ENCODE measurements at regions not wholly inside any gene's neighbourhood (a gene's known extent, or its start where the extent isn't known, plus 50 kb on each side); places are given as distances from the start of the nearest gene placed in this dataset.

GRCh38 chr18:10386956-10387355, 67.5 kb upstream of the APCDD1 start:
- Histone ChIP-seq H3K27me3 (no peaks in the 10 kb centered on the region), H3K4me3 (no peak overlapping the region), H3K36me3 (no peaks in the 10 kb centered on the region), H3K4me1 (no peaks in the 10 kb centered on the region), H3K27ac (no peak overlapping the region), H3K9me3 (no peaks in the 10 kb centered on the region)
- no peak for DNase-seq
- TF ChIP-seq POLR2AphosphoS5 (IDR thresholded peaks at IDR 0.05), result no peak
- no peak for TF ChIP-seq EP300 (IDR thresholded peaks at IDR 0.05; ENCODE audit: low read depth)
- TF ChIP-seq POLR2A (IDR thresholded peaks at IDR 0.05), result no peak
- TF ChIP-seq CTCF (IDR thresholded peaks at IDR 0.05), result no peak
- in situ Hi-C loops (cut with MboI; ENCODE audit: low pct_ligation_motif_present in 1 of 4, low pct_unique_long_range_greater_than_20kb in 1 of 4, low sequenced_read_pairs in 3 of 4) (no loop called here), intact Hi-C loops (cut with DNase I; ENCODE audit: low total_unique reads) (no loop called here)
- 84 to 100% methylated on average over 2 of the region's 2 CpGs for WGBS, 2 donors (ENCODE audit: low coverage in 1 of 2)

- Histone ChIP-seq H3K27ac (no peak overlapping the region), H3K36me3 (no peaks in the 10 kb centered on the region), H3K27me3 (no peaks in the 10 kb centered on the region), H3K9me3 (no peaks in the 10 kb centered on the region), H3K4me3 (no peak overlapping the region), H3K4me1 (no peaks in the 10 kb centered on the region)
- in situ Hi-C loops (cut with MboI; ENCODE audit: low pct_ligation_motif_present in 1 of 4, low pct_unique_long_range_greater_than_20kb in 1 of 4, low sequenced_read_pairs in 3 of 4), result no loop called here
- WGBS, 2 donors (ENCODE audit: low coverage in 1 of 2), result 82 to 90% methylated on average over 3 of the region's 3 CpGs
- no peak for DNase-seq
- intact Hi-C loops (cut with DNase I; ENCODE audit: low total_unique reads), result no loop called here
- TF ChIP-seq POLR2A (IDR thresholded peaks at IDR 0.05) (no peak), CTCF (IDR thresholded peaks at IDR 0.05) (no peak), EP300 (IDR thresholded peaks at IDR 0.05; ENCODE audit: low read depth) (no peak), POLR2AphosphoS5 (IDR thresholded peaks at IDR 0.05) (no peak)
Observed at GRCh38 chr18:10387399-10387798, 67.0 kb upstream of the APCDD1 start.

- no peak overlapping the region for H3K4me3 ChIP-seq
- H3K27me3 ChIP-seq, result no peaks in the 10 kb centered on the region
- intact Hi-C loops (cut with DNase I; ENCODE audit: low total_unique reads) (no loop called here), in situ Hi-C loops (cut with MboI; ENCODE audit: low pct_ligation_motif_present in 1 of 4, low pct_unique_long_range_greater_than_20kb in 1 of 4, low sequenced_read_pairs in 3 of 4) (no loop called here)
- WGBS, 2 donors (ENCODE audit: low coverage in 1 of 2), result 40 to 50% methylated on average over 1 to 2 of the region's 2 CpGs
- no peaks in the 10 kb centered on the region for H3K36me3 ChIP-seq
- no peak for TF ChIP-seq POLR2A (IDR thresholded peaks at IDR 0.05)
- no peak for TF ChIP-seq CTCF (IDR thresholded peaks at IDR 0.05)
- TF ChIP-seq EP300 (IDR thresholded peaks at IDR 0.05; ENCODE audit: low read depth), result no peak
- TF ChIP-seq POLR2AphosphoS5 (IDR thresholded peaks at IDR 0.05), result no peak
- H3K27ac ChIP-seq, result no peak overlapping the region
- H3K4me1 ChIP-seq, result no peaks in the 10 kb centered on the region
- no peak for DNase-seq
- no peaks in the 10 kb centered on the region for H3K9me3 ChIP-seq
Observed at GRCh38 chr18:10388373-10388772, 66.1 kb upstream of the APCDD1 start.

- Histone ChIP-seq H3K36me3 (no peaks in the 10 kb centered on the region), H3K4me3 (no peak overlapping the region), H3K27ac (no peak overlapping the region), H3K9me3 (no peaks in the 10 kb centered on the region), H3K4me1 (peaks cover 0 to 3% (median 0%) of the 10 kb centered on the region in 4 donors), H3K27me3 (no peaks in the 10 kb centered on the region)
- no peak for TF ChIP-seq POLR2AphosphoS5 (IDR thresholded peaks at IDR 0.05)
- no peak for TF ChIP-seq POLR2A (IDR thresholded peaks at IDR 0.05)
- TF ChIP-seq EP300 (IDR thresholded peaks at IDR 0.05; ENCODE audit: low read depth), result no peak
- TF ChIP-seq CTCF (IDR thresholded peaks at IDR 0.05), result no peak
- DNase-seq, result no peak
- intact Hi-C loops (cut with DNase I; ENCODE audit: low total_unique reads), result no loop called here
- in situ Hi-C loops (cut with MboI; ENCODE audit: low pct_ligation_motif_present in 1 of 4, low pct_unique_long_range_greater_than_20kb in 1 of 4, low sequenced_read_pairs in 3 of 4), result no loop called here
Observed at GRCh38 chr18:10391506-10391905, 62.9 kb upstream of the APCDD1 start.
